ENCODE measurements at regions not wholly inside any gene's neighbourhood (a gene's known extent, or its start where the extent isn't known, plus 50 kb on each side); places are given as distances from the start of the nearest gene placed in this dataset.

DNA sequence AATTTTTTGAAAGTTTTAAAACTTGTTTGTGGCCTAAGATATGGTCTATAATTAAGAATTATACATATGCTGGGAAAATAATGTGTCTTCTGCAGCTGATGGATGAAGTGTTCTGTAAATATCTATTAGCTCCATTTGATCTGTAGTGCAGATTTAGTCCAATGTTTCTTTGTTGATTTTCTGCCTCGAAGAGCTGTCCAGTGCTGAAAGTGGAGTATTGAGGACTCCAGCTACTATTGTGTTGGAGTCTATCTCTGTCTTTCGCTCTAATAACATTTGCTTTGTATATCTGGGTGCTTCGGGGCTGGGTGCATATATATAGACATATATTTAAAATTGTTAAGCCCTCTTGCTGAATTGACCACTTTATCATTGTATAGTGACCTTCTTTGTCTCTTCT lies 2127.3 kb downstream of the PCDH7 start:
- H3K4me3 ChIP-seq, result no peak overlapping the region
- no peaks in the 10 kb centered on the region for H3K4me1 ChIP-seq
- DNase-seq (ENCODE audit: low spot score in 2 of 2), result no peak
- H3K36me3 ChIP-seq, result no peaks in the 10 kb centered on the region
- H3K27ac ChIP-seq, result no peak overlapping the region
- TF ChIP-seq, protein P1, sequence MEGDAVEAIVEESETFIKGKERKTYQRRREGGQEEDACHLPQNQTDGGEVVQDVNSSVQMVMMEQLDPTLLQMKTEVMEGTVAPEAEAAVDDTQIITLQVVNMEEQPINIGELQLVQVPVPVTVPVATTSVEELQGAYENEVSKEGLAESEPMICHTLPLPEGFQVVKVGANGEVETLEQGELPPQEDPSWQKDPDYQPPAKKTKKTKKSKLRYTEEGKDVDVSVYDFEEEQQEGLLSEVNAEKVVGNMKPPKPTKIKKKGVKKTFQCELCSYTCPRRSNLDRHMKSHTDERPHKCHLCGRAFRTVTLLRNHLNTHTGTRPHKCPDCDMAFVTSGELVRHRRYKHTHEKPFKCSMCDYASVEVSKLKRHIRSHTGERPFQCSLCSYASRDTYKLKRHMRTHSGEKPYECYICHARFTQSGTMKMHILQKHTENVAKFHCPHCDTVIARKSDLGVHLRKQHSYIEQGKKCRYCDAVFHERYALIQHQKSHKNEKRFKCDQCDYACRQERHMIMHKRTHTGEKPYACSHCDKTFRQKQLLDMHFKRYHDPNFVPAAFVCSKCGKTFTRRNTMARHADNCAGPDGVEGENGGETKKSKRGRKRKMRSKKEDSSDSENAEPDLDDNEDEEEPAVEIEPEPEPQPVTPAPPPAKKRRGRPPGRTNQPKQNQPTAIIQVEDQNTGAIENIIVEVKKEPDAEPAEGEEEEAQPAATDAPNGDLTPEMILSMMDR (IDR thresholded peaks at IDR 0.05), result no peak
- no peak for TF ChIP-seq POLR2A (IDR thresholded peaks at IDR 0.05)
- TF ChIP-seq POLR2AphosphoS5 (IDR thresholded peaks at IDR 0.05), result no peak
- intact Hi-C loops (cut with DNase I; ENCODE audit: low total_unique reads), result no loop called here
- H3K9me3 ChIP-seq, result no peaks in the 10 kb centered on the region
- no peaks in the 10 kb centered on the region for H3K27me3 ChIP-seq

DNA sequence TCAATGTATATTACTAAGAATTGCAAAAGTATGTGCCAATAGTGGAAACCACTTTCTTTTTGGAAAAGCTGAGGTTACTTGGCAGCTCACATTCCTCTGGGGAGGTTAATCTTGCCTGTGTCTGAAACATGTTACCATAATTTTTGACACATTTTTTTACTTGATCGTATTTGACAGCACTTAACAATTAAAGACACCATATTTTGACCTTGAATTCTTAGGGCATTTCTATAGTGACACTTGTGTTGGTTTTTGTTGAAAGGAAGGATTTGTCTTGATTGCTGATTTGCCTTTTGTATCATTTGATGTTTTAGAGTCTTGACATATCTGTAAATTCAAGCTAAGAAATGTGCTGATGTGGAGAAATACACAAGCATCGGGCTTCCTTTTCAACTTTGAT lies 2135.5 kb downstream of the PCDH7 start:
- H3K27ac ChIP-seq, result no peak overlapping the region
- intact Hi-C loops (cut with DNase I; ENCODE audit: low total_unique reads), result no loop called here
- no peak overlapping the region for H3K4me3 ChIP-seq
- H3K27me3 ChIP-seq, result no peaks in the 10 kb centered on the region
- no peaks in the 10 kb centered on the region for H3K36me3 ChIP-seq
- H3K9me3 ChIP-seq, result no peaks in the 10 kb centered on the region
- DNase-seq (ENCODE audit: low spot score in 2 of 2), result no peak
- no peak for TF ChIP-seq POLR2A (IDR thresholded peaks at IDR 0.05)
- no peak for TF ChIP-seq POLR2AphosphoS5 (IDR thresholded peaks at IDR 0.05)
- TF ChIP-seq, protein P1 (IDR thresholded peaks at IDR 0.05), result no peak
- H3K4me1 ChIP-seq, result no peaks in the 10 kb centered on the region

DNA sequence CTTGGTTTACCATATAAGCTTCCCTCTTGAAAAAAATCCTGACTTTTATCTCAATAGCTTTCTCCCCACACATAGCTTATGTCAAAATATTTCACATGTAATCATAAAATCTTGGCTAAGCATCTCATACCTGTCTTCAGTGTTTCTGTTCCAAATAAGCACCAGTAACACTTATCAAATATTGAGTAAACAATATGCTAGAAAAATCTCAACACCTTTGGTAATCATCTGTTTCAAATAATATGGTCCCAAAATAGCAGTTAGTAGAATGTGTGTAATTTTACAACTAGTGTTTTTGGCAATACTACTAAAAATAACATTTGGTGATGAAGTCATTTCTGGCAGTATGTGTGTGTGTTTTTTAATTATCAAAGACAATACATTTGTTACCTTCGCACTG lies 2138.2 kb downstream of the PCDH7 start:
- no peak for TF ChIP-seq POLR2AphosphoS5 (IDR thresholded peaks at IDR 0.05)
- no peak for TF ChIP-seq POLR2A (IDR thresholded peaks at IDR 0.05)
- TF ChIP-seq, protein P1 (IDR thresholded peaks at IDR 0.05), result no peak
- no peak for DNase-seq (ENCODE audit: low spot score in 2 of 2)
- no peak overlapping the region for H3K4me3 ChIP-seq
- no peaks in the 10 kb centered on the region for H3K36me3 ChIP-seq
- intact Hi-C loops (cut with DNase I; ENCODE audit: low total_unique reads), result no loop called here
- no peaks in the 10 kb centered on the region for H3K4me1 ChIP-seq
- H3K27me3 ChIP-seq, result no peaks in the 10 kb centered on the region
- H3K27ac ChIP-seq, result no peak overlapping the region
- no peaks in the 10 kb centered on the region for H3K9me3 ChIP-seq

DNA sequence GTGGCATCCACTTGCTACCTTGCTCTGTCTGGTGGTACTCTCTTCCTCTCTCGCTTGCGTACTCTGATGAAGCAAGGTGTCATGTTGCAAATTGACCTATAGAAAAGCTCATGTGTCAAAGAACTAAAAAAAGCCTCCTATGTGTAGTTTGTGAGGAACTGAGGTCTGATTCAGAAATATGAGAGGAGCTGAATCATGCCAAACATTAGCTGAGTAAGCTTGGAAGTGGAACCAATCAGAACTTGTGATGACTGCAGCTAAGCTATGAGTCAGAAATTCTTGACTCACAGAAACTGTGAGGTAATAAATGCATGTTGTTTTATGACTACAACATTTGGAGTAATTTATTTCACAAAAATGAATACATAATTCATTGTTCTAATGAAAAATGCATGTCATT lies 2138.8 kb downstream of the PCDH7 start:
- DNase-seq (ENCODE audit: low spot score in 2 of 2), result no peak
- Histone ChIP-seq H3K4me1 (no peaks in the 10 kb centered on the region), H3K27me3 (no peaks in the 10 kb centered on the region), H3K27ac (no peak overlapping the region), H3K36me3 (no peaks in the 10 kb centered on the region), H3K9me3 (no peaks in the 10 kb centered on the region), H3K4me3 (no peak overlapping the region)
- TF ChIP-seq POLR2AphosphoS5 (IDR thresholded peaks at IDR 0.05), result no peak
- intact Hi-C loops (cut with DNase I; ENCODE audit: low total_unique reads), result no loop called here

DNA sequence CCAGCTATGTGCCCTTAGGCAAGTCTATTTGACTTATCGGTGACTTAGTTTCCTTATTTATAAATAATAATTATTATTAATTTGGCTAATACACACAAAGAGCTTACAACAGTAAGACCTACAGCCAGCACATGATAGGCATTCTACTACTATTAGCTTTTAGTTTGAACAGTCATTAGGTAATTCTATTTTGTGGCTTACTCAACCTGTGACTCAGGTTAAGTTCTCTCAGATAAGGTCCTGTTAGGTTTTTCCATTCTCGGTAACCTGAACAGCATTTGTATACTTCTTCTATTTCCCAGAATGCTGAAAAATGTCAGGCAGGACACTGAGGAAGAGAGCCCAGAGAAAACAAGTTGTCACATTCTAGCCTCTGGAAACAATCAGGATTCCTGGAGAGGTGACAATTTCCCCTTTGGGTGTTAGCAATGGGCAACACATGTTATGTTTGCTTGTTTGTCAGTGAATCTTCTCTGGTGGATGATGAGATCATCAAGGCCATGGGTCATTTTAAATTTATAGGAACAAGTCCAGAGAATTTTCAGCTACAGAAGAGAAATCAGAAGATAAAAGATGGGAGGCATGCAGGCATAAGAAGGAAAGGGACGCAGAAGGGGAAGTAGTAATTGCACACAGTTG lies 2144.7 kb downstream of the PCDH7 start:
- no peaks in the 10 kb centered on the region for H3K4me1 ChIP-seq
- no peak overlapping the region for H3K27ac ChIP-seq
- no peaks in the 10 kb centered on the region for H3K36me3 ChIP-seq
- intact Hi-C loops (cut with DNase I; ENCODE audit: low total_unique reads), result no loop called here
- no peak overlapping the region for H3K4me3 ChIP-seq
- TF ChIP-seq, protein P1 (IDR thresholded peaks at IDR 0.05), result no peak
- TF ChIP-seq POLR2A (IDR thresholded peaks at IDR 0.05) (no peak), POLR2AphosphoS5 (IDR thresholded peaks at IDR 0.05) (no peak)
- DNase-seq (ENCODE audit: low spot score in 2 of 2), result no peak
- no peaks in the 10 kb centered on the region for H3K27me3 ChIP-seq
- H3K9me3 ChIP-seq, result no peaks in the 10 kb centered on the region

DNA sequence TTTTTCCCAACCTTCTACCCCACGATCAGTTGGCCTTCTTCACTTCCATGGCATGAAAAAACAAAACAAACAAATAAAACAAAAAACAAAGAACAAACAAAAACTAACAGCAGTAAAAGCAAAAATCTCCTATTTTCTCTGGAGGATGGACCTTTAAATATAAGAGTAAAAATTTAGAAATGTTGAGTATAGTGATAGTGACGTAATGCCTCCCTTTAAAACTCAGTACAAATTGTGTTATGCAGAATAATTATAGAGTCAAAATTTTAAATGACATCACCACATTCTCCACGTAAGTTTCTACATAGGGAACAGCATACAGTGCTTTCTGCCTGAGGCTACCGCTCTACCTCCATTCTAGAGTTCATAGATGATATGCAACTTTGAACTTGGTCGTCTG lies 2156.4 kb downstream of the PCDH7 start:
- H3K4me1 ChIP-seq, result no peaks in the 10 kb centered on the region
- H3K36me3 ChIP-seq, result no peaks in the 10 kb centered on the region
- H3K4me3 ChIP-seq, result no peak overlapping the region
- no peaks in the 10 kb centered on the region for H3K27me3 ChIP-seq
- no peak overlapping the region for H3K27ac ChIP-seq
- intact Hi-C loops (cut with DNase I; ENCODE audit: low total_unique reads), result no loop called here
- no peak for DNase-seq (ENCODE audit: low spot score in 2 of 2)
- no peaks in the 10 kb centered on the region for H3K9me3 ChIP-seq
- TF ChIP-seq POLR2AphosphoS5 (IDR thresholded peaks at IDR 0.05), result no peak
